PC-3 (cell line): ENCODE measurements at regions not wholly inside any gene's neighbourhood (a gene's known extent, or its start where the extent isn't known, plus 50 kb on each side); places are given as distances from the start of the nearest gene placed in this dataset.

Experiments used
- CTCF ChIP-seq: fragments of 300-600 bp; sonication (generic); conservative IDR thresholded peaks from 2 replicates; pipeline ENCODE4 v1.5.1; 2017; ENCODE audit warnings: antibody characterized with exemption, low read depth, mild to moderate bottlenecking, low read length
- EZH2phosphoT487 ChIP-seq: fragments of 300-600 bp; sonication (generic); IDR thresholded peaks from 2 replicates; pipeline ENCODE4 v1.6.1; 2018; ENCODE audit warnings: mild to moderate bottlenecking, antibody characterized with exemption, low read length, borderline replicate concordance

GRCh38 chr19:30102239-30102638 lies 160.2 kb downstream of the URI1 start:
- TF ChIP-seq EZH2phosphoT487: no peak
- TF ChIP-seq CTCF: no peak
